Suprapubic skin (tissue), 4 donors: ENCODE measurements at regions not wholly inside any gene's neighbourhood (a gene's known extent, or its start where the extent isn't known, plus 50 kb on each side); places are given as distances from the start of the nearest gene placed in this dataset.

Experiments used
- DNase-seq, 2 donors: peaks; one replicate each; pipeline ENCODE4 v3.0.0-alpha.2; 2019; ENCODE audit warnings: low spot score in 2 of 2
- H3K27ac ChIP-seq: fragments of 200-600 bp; sonication (generic); one replicate; pipeline ENCODE4 v1.5.1; 2019
- H3K27me3 ChIP-seq: fragments of 200-600 bp; sonication (generic); one replicate; pipeline ENCODE4 v1.5.1; 2019
- H3K36me3 ChIP-seq: fragments of 200-600 bp; sonication (generic); one replicate; pipeline ENCODE4 v1.5.1; 2019
- H3K4me1 ChIP-seq: fragments of 200-600 bp; sonication (generic); one replicate; pipeline ENCODE4 v1.5.1; 2019
- H3K4me3 ChIP-seq: fragments of 200-600 bp; sonication (generic); one replicate; pipeline ENCODE4 v1.5.1; 2019; ENCODE audit warnings: mild to moderate bottlenecking
- H3K9me3 ChIP-seq: fragments of 200-600 bp; sonication (generic); one replicate; pipeline ENCODE4 v1.5.1; 2019
- CTCF ChIP-seq, 2 donors: fragments of 200-600 bp in 1 of 2; fragments of 450-650 bp in 1 of 2; sonication (generic) in 1 of 2; IDR thresholded peaks; one replicate each; pipeline ENCODE4 v1.5.1; 2016 to 2019; ENCODE audit warnings: antibody characterized with exemption in 2 of 2, mild to moderate bottlenecking in 1 of 2, moderate library complexity in 1 of 2
- EP300 ChIP-seq: sonication (generic); formaldehyde crosslinking; IDR thresholded peaks from one replicate; pipeline ENCODE4 v1.6.1; 2017; ENCODE audit warnings: antibody characterized with exemption
- POLR2A ChIP-seq, 2 donors: fragments of 450-650 bp; IDR thresholded peaks; one replicate each; pipeline ENCODE4 v1.6.1; 2017; ENCODE audit warnings: antibody characterized with exemption in 2 of 2, mild to moderate bottlenecking in 2 of 2, moderate library complexity in 2 of 2
- POLR2AphosphoS5 ChIP-seq, 3 donors: sonication (generic); formaldehyde crosslinking; IDR thresholded peaks; one replicate each; pipeline ENCODE4 v1.6.1; 2017; ENCODE audit warnings: antibody characterized with exemption in 3 of 3
- WGBS: methylation state at CpG from one replicate; pipeline ENCODE4 v1.1.5; 2018; 5-methylcytosine and 5-hydroxymethylcytosine counted together

- H3K27me3 ChIP-seq = no peaks in the 10 kb centered on the region
- DNase-seq = no peak
- H3K4me3 ChIP-seq = no peak overlapping the region
- peaks cover 14% of the 10 kb centered on the region for H3K4me1 ChIP-seq
- no peaks in the 10 kb centered on the region for H3K9me3 ChIP-seq
- WGBS = 94% methylated on average over 2 of the region's 2 CpGs
- H3K27ac ChIP-seq = no peak overlapping the region
- no peaks in the 10 kb centered on the region for H3K36me3 ChIP-seq
- no peak for TF ChIP-seq POLR2A (IDR thresholded peaks at IDR 0.05)
- no peak for TF ChIP-seq POLR2AphosphoS5 (IDR thresholded peaks at IDR 0.05)
- TF ChIP-seq EP300 = no peak
- no peak for TF ChIP-seq CTCF (IDR thresholded peaks at IDR 0.05)
Measured at GRCh38 chr20:48186447-48186846, 401.2 kb upstream of the SULF2 start.

GRCh38 chr20:48184229-48184628, 398.9 kb upstream of the SULF2 start:
- DNase-seq = no peak
- Histone ChIP-seq H3K4me3 (no peak overlapping the region), H3K4me1 (peaks cover 14% of the 10 kb centered on the region)

GRCh38 chr20:48181261-48181935, 396.1 kb upstream of the SULF2 start:
- Histone ChIP-seq H3K4me1 (peaks cover 4% of the 10 kb centered on the region), H3K27me3 (no peaks in the 10 kb centered on the region), H3K27ac (no peak overlapping the region), H3K36me3 (no peaks in the 10 kb centered on the region), H3K4me3 (no peak overlapping the region), H3K9me3 (no peaks in the 10 kb centered on the region)
- 79% methylated on average over 6 of the region's 6 CpGs for WGBS
- DNase-seq = no peak
- TF ChIP-seq CTCF (IDR thresholded peaks at IDR 0.05) (no peak), POLR2A (IDR thresholded peaks at IDR 0.05) (no peak), EP300 (no peak)

More at GRCh38 chr20:48184229-48184628, 398.9 kb upstream of the SULF2 start:
- no peaks in the 10 kb centered on the region for H3K27me3 ChIP-seq
- no peak overlapping the region for H3K27ac ChIP-seq
- H3K9me3 ChIP-seq = no peaks in the 10 kb centered on the region
- TF ChIP-seq POLR2AphosphoS5 (IDR thresholded peaks at IDR 0.05) = no peak
- TF ChIP-seq CTCF (IDR thresholded peaks at IDR 0.05) = no peak
- no peak for TF ChIP-seq EP300
- no peak for TF ChIP-seq POLR2A (IDR thresholded peaks at IDR 0.05)
- 88% methylated on average over 1 of the region's 1 CpG for WGBS
- H3K36me3 ChIP-seq = no peaks in the 10 kb centered on the region

- H3K27ac ChIP-seq = no peak overlapping the region
- no peaks in the 10 kb centered on the region for H3K36me3 ChIP-seq
- no peak overlapping the region for H3K4me3 ChIP-seq
- WGBS = 55% methylated on average over 3 of the region's 3 CpGs
- H3K4me1 ChIP-seq = no peaks in the 10 kb centered on the region
- no peaks in the 10 kb centered on the region for H3K9me3 ChIP-seq
- TF ChIP-seq POLR2AphosphoS5 (IDR thresholded peaks at IDR 0.05) (no peak), POLR2A (IDR thresholded peaks at IDR 0.05) (no peak)
- H3K27me3 ChIP-seq = no peaks in the 10 kb centered on the region
- DNase-seq = no peak
Measured at GRCh38 chr20:48180618-48181017, 395.3 kb upstream of the SULF2 start.

- no peak for DNase-seq
- TF ChIP-seq POLR2A (IDR thresholded peaks at IDR 0.05) (no peak), EP300 (no peak), POLR2AphosphoS5 (IDR thresholded peaks at IDR 0.05) (no peak), CTCF (IDR thresholded peaks at IDR 0.05) (no peak)
- H3K4me1 ChIP-seq = no peaks in the 10 kb centered on the region
- no peak overlapping the region for H3K27ac ChIP-seq
- H3K36me3 ChIP-seq = no peaks in the 10 kb centered on the region
- no peaks in the 10 kb centered on the region for H3K9me3 ChIP-seq
- no peak overlapping the region for H3K4me3 ChIP-seq
- H3K27me3 ChIP-seq = no peaks in the 10 kb centered on the region
- 71% methylated on average over 3 of the region's 3 CpGs for WGBS
Measured at GRCh38 chr20:48180024-48180423, 394.7 kb upstream of the SULF2 start.

- Histone ChIP-seq H3K27me3 (no peaks in the 10 kb centered on the region), H3K4me1 (no peaks in the 10 kb centered on the region), H3K9me3 (no peaks in the 10 kb centered on the region), H3K27ac (no peak overlapping the region), H3K36me3 (no peaks in the 10 kb centered on the region), H3K4me3 (no peak overlapping the region)
- TF ChIP-seq POLR2AphosphoS5 (IDR thresholded peaks at IDR 0.05) (no peak), EP300 (no peak), POLR2A (IDR thresholded peaks at IDR 0.05) (no peak), CTCF (IDR thresholded peaks at IDR 0.05) (no peak)
- DNase-seq = no peak
- 61% methylated on average over 4 of the region's 4 CpGs for WGBS
Measured at GRCh38 chr20:48178633-48179032, 393.4 kb upstream of the SULF2 start.
